Right atrium auricular region (tissue), 2 donors: ENCODE measurements at regions not wholly inside any gene's neighbourhood (a gene's known extent, or its start where the extent isn't known, plus 50 kb on each side); places are given as distances from the start of the nearest gene placed in this dataset.
"Not testable (repeated sequence)": the region's sequence is repeated elsewhere in the genome, so short reads cannot be mapped to it uniquely, and the experiment has no call there.

Experiments used
- DNase-seq: peaks from one replicate; pipeline ENCODE4 v3.0.0-alpha.2; 2019; ENCODE audit warnings: low spot score
- H3K27ac ChIP-seq, 2 donors: fragments of 200-600 bp; sonication (generic); 1 replicate in 1 of 2; 2 replicates in 1 of 2; pipeline ENCODE4 v1.5.1; 2016 to 2019
- H3K27me3 ChIP-seq, 2 donors: fragments of 200-600 bp; sonication (generic); one replicate each; pipeline versions ENCODE4 v1.5.1 to v1.6.0; 2017 to 2019
- H3K36me3 ChIP-seq: fragments of 200-600 bp; sonication (generic); one replicate; pipeline ENCODE4 v1.5.1; 2016
- H3K4me1 ChIP-seq, 2 donors: fragments of 200-600 bp; sonication (generic); one replicate each; pipeline versions ENCODE4 v1.5.1 to v1.6.0; 2017 to 2019
- H3K4me3 ChIP-seq, 2 donors: fragments of 200-600 bp; sonication (generic); 1 replicate in 1 of 2; 2 replicates in 1 of 2; pipeline ENCODE4 v1.5.1; 2017 to 2019; ENCODE audit warnings: mild to moderate bottlenecking in 1 of 2, moderate library complexity in 1 of 2
- H3K9me3 ChIP-seq, 2 donors: fragments of 200-600 bp; sonication (generic); one replicate each; pipeline ENCODE4 v1.5.1; 2019
- TF ChIP-seq, protein P1 (sequence below), 2 donors: fragments of 200-600 bp; sonication (generic); IDR thresholded peaks; one replicate each; pipeline ENCODE4 v1.5.1; 2019; ENCODE audit warnings: antibody characterized with exemption in 2 of 2

DNA sequence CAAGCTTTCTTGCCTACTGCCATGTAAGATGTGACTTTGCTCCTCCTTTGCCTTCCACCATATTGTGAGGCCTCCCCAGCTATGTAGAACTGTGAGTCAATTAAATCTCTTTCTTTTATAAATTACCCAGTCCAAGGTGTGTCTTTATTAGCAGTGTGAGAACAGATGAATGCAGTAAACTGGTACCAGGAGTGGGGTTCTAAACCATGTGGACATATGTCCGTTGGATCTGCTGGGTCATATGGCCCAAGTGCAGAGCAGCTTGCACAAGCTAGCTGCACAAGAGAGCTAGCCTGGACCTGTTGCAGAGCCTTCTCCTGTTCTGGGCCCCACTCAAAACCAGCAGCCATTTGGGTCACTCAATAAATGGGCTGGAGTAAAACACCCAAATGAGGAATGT, 177.1 kb downstream of the HIPK3 start:
- no peak for DNase-seq
- Histone ChIP-seq H3K27me3 (no peaks in the 10 kb centered on the region), H3K4me1 (no peaks in the 10 kb centered on the region), H3K36me3 (no peaks in the 10 kb centered on the region), H3K9me3 (peaks cover 0 to 15% of the 10 kb centered on the region in 2 donors), H3K4me3 (no peak overlapping the region), H3K27ac (no peak overlapping the region)
- TF ChIP-seq, protein P1, sequence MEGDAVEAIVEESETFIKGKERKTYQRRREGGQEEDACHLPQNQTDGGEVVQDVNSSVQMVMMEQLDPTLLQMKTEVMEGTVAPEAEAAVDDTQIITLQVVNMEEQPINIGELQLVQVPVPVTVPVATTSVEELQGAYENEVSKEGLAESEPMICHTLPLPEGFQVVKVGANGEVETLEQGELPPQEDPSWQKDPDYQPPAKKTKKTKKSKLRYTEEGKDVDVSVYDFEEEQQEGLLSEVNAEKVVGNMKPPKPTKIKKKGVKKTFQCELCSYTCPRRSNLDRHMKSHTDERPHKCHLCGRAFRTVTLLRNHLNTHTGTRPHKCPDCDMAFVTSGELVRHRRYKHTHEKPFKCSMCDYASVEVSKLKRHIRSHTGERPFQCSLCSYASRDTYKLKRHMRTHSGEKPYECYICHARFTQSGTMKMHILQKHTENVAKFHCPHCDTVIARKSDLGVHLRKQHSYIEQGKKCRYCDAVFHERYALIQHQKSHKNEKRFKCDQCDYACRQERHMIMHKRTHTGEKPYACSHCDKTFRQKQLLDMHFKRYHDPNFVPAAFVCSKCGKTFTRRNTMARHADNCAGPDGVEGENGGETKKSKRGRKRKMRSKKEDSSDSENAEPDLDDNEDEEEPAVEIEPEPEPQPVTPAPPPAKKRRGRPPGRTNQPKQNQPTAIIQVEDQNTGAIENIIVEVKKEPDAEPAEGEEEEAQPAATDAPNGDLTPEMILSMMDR (IDR thresholded peaks at IDR 0.05): no peak

DNA sequence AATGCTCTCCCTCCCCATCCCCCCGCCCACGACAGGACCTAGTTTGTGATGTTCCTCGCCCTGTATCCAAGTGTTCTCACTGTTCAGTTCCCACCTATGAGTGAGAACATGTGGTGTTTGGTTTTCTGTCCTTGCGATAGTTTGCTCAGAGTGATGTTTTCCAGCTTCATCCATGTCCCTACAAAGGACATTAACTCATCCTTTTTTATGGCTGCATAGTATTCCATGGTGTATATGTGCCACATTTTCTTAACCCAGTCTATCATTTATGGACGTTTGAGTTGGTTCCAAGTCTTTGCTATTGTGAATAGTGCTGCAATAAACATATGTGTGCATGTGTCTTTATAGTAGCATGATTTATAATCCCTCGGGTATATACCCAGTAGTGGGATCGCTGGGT, 171.3 kb downstream of the HIPK3 start:
- DNase-seq, H3K36me3 ChIP-seq, H3K9me3 ChIP-seq, H3K27me3 ChIP-seq, H3K4me1 ChIP-seq, H3K27ac ChIP-seq, H3K4me3 ChIP-seq: not testable (repeated sequence)

DNA sequence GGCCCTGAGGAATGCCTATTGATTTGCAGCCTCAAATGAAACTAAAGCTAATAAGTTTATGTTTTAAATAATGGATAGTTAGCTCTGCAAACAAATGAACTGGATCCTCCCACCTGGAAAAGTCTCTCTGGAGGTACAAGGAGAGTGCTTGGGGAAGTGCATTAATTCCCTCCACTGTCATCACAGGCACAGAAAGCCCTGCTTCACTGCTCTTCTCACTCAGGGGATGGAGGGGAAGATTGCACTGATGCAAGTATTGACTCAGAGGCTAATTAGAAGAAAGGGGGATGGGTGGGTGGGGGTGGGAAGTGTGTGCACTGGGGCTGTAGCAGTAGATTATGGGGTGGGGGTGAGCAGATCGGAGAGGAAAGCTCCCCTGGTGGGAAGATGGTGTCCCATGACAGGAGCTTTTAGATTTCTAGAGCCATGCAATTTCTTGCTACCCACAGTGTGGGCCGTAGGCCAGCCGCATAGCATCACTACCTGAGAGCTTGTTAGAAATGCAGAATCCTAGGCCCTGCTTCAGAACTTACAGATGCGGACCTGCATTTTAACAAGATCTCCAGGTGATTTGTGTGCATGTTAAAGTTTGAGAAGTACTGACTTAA, 163.9 kb downstream of the HIPK3 start:
- Histone ChIP-seq H3K27ac (no peak overlapping the region), H3K36me3 (no peaks in the 10 kb centered on the region), H3K4me1 (no peaks in the 10 kb centered on the region), H3K27me3 (no peaks in the 10 kb centered on the region), H3K4me3 (no peak overlapping the region), H3K9me3 (no peaks in the 10 kb centered on the region)
- DNase-seq: no peak
- TF ChIP-seq, protein P1 (IDR thresholded peaks at IDR 0.05): no peak

DNA sequence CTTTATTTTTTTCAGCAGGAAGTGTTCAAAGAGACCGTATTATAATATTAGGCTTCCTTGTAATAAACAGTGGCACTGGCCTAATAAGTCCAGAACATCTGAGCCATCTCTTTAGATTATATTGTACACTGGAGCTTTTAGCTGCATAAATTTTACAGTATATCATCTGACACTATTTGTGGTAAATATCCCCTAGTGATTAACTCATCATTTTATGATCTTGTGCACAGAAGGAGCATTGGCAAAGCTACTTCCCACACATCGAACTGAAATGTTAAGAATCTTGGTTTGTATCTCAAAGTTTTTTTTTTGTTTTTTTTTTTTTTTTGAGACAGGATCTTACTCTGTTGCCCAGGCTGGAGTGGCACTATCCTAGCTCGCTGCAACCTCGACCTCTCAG, 162.7 kb downstream of the HIPK3 start:
- no peaks in the 10 kb centered on the region for H3K4me1 ChIP-seq
- H3K9me3 ChIP-seq: no peaks in the 10 kb centered on the region
- H3K27me3 ChIP-seq: no peaks in the 10 kb centered on the region
- H3K4me3 ChIP-seq: no peak overlapping the region
- TF ChIP-seq, protein P1 (IDR thresholded peaks at IDR 0.05): no peak
- H3K27ac ChIP-seq: no peak overlapping the region
- H3K36me3 ChIP-seq: no peaks in the 10 kb centered on the region
- no peak for DNase-seq

DNA sequence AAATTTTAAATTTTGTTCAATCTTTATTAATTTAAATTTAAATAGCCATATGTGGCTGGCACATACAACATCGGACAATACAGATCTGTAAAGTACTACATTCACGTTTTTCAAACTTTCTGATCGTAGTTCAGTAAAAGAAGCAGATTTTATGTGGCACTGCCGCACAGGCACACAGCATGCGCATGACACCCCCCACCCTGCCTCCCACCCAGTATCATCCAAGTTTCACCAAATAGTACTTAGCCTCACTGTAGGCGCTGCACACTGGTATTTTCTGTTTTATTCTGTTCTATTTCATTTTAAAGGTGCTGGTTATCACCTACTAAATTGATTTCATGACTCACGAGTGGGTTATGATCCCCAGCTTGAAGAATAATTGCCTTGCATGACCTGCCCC, 159.9 kb downstream of the HIPK3 start:
- Histone ChIP-seq H3K4me3 (no peak overlapping the region), H3K36me3 (no peaks in the 10 kb centered on the region), H3K9me3 (no peaks in the 10 kb centered on the region), H3K27ac (no peak overlapping the region), H3K4me1 (no peaks in the 10 kb centered on the region), H3K27me3 (no peaks in the 10 kb centered on the region)
- DNase-seq: no peak
- TF ChIP-seq, protein P1 (IDR thresholded peaks at IDR 0.05): no peak

DNA sequence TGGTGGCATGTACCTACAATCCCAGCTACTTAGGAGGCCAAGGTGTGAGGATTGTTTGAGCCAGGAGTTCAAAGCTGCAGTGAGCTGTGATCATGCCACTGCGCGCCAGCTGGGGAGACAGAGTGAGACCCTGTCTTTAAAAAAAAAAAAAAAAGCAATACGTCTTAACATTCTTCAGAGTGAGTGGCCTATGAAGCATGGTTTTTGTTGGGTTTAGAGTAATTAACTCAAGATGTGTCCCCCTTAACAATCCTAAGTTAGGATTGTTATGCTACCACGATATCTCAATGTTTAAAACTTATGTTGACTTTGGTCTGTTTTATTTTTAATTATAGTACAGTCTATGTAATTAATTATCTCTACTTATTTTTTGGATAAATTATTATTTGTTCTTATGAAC, 156.1 kb downstream of the HIPK3 start:
- Histone ChIP-seq H3K27me3 (no peaks in the 10 kb centered on the region), H3K4me3 (no peak overlapping the region), H3K36me3 (no peaks in the 10 kb centered on the region), H3K4me1 (no peaks in the 10 kb centered on the region), H3K27ac (no peak overlapping the region), H3K9me3 (no peaks in the 10 kb centered on the region)
- DNase-seq: no peak
- TF ChIP-seq, protein P1 (IDR thresholded peaks at IDR 0.05): no peak
